HG03064 (cell line): ENCODE measurements at regions not wholly inside any gene's neighbourhood (a gene's known extent, or its start where the extent isn't known, plus 50 kb on each side); places are given as distances from the start of the nearest gene placed in this dataset.

Experiments used
- ATAC-seq: cut with Tn5 transposase; IDR thresholded peaks from one replicate; pipeline ENCODE4 v1.9.1; 2021; ENCODE audit warnings: low read depth; ENCODE audit not compliant: unreplicated experiment

DNA sequence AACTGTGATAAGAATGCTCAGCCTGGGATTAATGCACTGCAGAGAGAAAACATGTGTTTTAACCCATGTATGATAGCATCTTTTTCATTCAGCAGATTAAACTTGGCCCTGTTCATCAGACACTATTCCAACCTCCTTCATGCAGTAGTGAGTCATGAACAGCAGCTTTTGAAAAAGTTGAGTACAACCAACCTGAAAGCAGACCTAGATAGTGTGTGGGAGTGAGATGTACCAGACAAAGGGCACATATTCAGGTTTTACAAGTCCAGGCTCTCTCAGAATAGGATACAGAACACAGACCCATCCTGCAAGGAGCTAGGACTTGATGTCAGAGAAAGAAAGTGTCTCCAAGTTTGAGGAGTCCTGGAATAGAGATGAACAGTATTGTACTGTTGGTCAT, 237.3 kb upstream of the STS start:
- no peak for ATAC-seq

- ATAC-seq = no peak
Measured at GRCh38 chrX:6909396-6909795, 238.1 kb upstream of the STS start.

DNA sequence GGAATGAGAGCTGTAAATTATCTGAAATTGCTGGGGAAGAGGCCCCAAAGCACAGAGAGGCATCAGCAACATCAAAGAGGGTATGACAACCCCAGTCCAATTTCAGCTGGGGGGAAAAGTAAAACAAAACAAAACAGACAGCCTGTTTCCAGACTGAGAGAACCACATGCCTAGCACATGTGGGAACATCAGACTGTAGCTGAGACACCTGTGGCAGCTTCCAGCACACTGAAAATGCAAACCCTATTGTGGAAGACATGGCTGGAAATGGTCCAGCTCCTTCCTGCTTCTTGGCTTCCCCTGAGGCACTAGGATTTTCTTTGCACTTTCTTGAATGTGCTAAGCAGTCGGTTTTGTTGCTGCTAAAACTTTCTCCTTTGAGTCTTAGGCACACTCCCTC, 240.9 kb upstream of the STS start:
- no peak for ATAC-seq

DNA sequence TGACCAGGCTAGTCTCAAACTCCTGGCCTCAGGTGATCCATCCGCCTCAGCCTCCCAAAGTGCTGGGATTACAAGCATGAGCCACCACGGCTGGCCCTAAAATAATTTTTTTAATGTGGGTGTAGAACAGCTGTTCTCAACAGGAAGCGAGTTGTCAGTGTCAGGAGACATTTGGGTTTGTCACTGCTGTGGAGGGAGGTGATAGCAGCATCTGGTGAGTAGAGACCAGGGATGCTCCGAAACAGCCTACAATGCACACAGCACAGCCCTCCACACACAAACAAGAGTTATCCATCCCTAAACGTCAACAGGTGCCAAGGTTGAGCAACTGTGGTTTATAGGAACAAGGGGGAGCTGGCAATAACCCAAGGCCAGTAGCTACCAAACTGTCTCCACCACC, 243.4 kb upstream of the STS start:
- ATAC-seq = no peak

DNA sequence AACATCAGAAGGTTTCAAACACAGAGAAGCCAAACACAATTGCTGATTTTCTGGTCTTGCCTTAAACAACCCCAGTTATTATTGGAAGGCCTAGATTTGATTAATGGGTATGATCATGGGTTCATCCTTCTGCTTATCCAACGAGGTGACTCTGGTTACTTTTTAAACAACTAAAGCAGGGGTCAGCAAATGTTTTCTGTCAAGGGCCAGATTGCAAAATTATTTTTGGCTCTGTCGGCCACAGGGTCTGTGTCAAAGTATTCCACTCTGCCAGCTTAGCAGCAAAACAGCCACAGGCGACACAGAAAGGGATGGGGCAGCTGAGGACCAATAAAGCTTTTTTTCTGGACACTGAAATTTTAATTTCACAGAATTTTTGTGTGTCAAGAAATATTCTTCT, 249.1 kb upstream of the STS start:
- no peak for ATAC-seq

GRCh38 chrX:6891404-6891803, 256.1 kb upstream of the STS start:
- no peak for ATAC-seq

GRCh38 chrX:6890544-6891261, 256.8 kb upstream of the STS start:
- ATAC-seq = no peak

- ATAC-seq = no peak
Measured at GRCh38 chrX:6885909-6886308, 261.6 kb upstream of the STS start.

- ATAC-seq = no peak
Measured at GRCh38 chrX:6885396-6885795, 262.1 kb upstream of the STS start.

DNA sequence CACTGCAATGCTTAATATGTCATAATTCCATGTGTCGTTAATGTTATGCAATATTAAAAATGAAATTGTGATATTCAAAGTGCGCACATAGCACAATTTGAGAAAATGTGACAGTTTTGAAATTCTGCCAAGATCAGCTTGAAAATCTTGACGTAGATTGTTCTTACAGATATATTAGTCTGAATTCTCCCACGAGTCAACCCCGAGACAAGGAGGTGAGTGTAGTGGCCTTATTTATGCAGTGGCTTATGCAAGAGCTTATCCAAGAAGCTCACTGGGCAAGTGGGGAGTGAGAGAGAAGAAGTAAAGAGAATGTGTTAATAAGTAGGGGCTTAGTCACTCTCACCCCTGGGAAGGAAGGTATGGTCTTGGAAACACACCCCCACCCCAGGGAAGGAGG, 286.1 kb upstream of the STS start:
- ATAC-seq = no peak

DNA sequence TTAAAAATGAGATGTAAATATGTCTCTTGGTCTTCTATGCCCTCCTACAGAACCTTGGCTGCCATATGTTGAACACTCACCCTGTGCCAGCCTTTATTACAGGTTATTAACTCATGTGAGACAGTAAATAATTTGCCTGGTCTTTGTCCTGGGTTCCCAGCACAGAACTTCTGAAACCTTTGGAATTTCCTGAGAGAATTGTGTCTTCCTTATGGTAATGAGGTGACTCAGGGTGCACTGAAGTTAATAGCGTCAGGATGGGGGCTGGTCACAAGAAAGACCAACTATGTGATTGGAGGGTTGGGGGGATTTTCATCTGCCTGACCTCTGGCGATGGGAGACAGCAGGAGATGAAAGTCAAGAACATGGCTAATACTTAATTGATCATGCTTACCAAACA, 289.8 kb upstream of the STS start:
- ATAC-seq = no peak

GRCh38 chrX:6856471-6856870, 291.0 kb upstream of the STS start:
- no peak for ATAC-seq

DNA sequence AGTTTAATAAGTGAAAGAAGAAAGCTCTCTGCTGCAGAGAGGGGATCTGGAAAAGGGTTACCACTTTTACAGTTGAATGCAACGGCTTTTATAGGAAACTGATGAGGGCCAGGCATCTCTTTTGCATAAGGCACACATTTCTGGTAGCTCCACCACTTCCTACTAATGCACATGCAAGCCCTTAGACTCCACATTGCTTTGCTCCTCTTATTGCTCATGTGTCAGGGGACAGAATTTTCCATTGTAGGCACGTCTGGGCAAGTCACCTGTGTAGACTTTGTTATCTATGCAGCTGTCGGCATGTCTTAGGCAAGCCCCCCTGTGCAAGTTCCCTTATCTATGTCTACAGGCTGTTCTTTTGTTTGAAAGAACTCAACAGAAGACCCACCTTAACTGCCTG, 294.6 kb upstream of the STS start:
- no peak for ATAC-seq

DNA sequence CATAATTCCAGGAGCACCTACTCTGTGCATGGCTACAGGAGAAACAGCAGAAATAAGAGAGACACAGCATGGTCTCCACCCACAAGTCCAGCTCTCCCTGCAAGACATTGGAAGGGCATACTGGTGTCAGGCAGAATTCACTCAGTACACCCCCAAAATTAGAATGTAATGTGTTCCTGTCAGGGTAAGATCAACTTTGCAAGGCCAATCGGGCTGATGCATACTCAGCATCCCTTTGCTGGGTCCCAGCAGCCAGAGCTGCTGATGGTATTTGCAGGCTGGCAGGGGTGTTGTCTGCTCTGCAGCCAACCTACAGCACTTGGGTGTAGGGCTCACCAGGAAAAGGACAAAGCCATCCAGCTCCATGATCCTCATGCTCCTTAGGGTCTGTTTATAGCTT, 295.4 kb upstream of the STS start:
- no peak for ATAC-seq

DNA sequence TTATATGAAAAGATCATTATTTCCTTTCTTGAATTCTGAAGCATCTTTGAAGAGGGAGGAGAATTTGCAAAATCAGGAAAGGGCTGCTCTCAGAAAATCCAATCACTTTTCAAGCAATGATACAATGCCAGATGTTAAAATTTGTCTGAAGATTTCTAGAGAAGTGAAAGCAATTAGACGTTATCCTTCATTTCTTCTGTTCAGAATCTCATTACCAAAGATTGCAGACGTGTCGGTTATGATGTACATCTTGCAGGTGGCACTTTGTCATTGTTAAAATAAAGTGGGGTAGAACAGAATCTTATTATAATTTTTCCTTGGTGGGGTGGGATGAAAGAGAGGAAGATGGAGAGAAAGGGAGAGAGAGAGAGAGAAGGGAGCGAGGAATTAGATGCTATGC, 296.4 kb upstream of the STS start:
- ATAC-seq = no peak

DNA sequence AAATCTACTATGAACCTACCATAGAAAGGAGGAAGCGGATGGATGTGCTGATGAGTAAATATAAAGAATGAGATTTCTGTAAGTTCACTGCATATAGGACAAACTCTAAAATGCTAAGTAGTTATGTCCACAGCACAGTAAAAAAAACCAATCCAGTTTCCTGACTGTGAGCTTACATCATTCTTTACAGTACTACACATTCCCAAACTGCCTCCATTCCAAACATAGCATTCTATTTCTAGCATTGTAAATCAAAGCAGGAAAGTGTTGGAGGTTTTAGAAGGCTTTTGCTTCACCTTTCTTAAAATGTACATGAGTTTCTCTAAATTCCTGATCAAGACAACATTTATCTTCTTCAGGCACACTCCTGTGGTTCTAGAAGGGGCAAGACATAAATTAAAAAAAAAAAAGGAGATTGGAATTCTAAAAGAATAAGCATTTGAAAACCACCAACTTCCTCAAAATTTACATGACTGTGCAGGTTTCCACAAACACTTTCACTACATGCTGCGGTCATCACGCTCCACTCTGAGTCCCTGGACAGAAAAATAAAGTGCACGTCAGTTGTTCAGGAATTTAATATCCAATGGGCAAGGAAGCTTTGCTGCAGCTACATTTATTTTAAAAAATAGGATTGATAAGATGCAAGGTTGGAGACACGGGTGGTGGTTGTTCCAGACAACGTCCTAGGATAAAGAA, 297.6 kb upstream of the STS start:
- no peak for ATAC-seq

- no peak for ATAC-seq
Measured at GRCh38 chrX:6832619-6833018, 297.7 kb upstream of the VCX3A start.

GRCh38 chrX:6826856-6827255, 291.9 kb upstream of the VCX3A start:
- no peak for ATAC-seq

DNA sequence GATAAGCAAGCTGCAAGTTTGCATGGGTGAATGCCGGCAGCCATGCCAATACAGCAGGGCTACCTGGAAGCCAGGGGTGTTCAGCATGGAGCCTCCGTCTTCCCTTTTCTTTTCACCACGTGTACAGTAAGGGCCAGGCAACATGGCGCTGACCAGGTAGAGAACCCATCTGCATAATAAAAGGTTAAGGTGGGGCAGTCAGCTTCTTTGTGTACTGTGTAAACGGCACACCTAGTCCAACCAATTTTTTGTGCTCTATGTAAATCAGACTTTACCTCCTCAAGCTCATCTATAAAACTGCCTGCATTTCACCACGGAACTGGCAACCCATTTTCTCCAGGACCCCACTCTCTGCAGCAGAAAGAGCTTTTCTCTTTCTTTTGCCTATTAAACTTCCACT, 286.8 kb upstream of the VCX3A start:
- no peak for ATAC-seq

- ATAC-seq = no peak
Measured at GRCh38 chrX:6813836-6814370, 279.0 kb upstream of the VCX3A start.

DNA sequence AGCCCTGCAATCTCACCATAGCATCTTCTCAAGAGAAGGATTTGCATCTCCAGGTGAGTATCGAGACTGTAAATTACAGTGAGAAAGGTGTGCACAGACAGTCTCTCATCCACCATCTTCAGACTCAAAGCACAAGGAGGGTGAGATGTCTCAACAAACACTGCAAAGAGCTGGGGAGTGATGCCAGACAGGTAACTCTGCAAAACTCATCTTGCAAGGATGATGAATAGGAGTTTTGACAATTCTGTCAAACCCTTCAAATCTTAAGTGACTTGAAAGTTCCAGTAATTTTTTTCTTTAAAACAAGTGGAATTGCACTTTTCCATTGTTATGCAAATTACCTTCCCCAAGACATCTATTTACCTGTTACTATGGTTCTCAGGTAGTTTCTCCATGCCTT, 277.2 kb upstream of the VCX3A start:
- ATAC-seq = no peak

- no peak for ATAC-seq
Measured at GRCh38 chrX:6810776-6811175, 275.9 kb upstream of the VCX3A start.
